GM23338 (cell line): ENCODE measurements at regions not wholly inside any gene's neighbourhood (a gene's known extent, or its start where the extent isn't known, plus 50 kb on each side); places are given as distances from the start of the nearest gene placed in this dataset.
"Not testable (repeated sequence)": the region's sequence is repeated elsewhere in the genome, so short reads cannot be mapped to it uniquely, and the experiment has no call there.

Experiments used
- ATAC-seq: fragments of 200-7000 bp; cut with Tn5 transposase; 3 replicates; pipeline ENCODE4 v1.9.1; 2020
- DNase-seq: peaks from one replicate; pipeline ENCODE4 v3.0.0-alpha.2; 2015; ENCODE audit warnings: low spot score
- H2AFZ ChIP-seq: fragments of 200-600 bp; sonication (generic); 2 replicates; pipeline ENCODE4 v1.8.0; 2016; ENCODE audit warnings: antibody characterized with exemption, mild to moderate bottlenecking, moderate library complexity
- H3F3A ChIP-seq: fragments of 200-600 bp; sonication (generic); replicated peaks from 2 replicates; pipeline ENCODE4 v1.8.0; 2017; ENCODE audit warnings: antibody characterized with exemption, mixed run types, low read depth
- H3K27ac ChIP-seq: fragments of 200-600 bp; sonication (generic); 2 replicates; pipeline ENCODE4 v1.6.1; 2016; ENCODE audit warnings: low read depth
- H3K27me3 ChIP-seq: fragments of 200-600 bp; sonication (generic); 2 replicates; pipeline ENCODE4 v1.8.0; 2016; ENCODE audit warnings: mild to moderate bottlenecking, mixed run types, moderate library complexity; ENCODE audit not compliant: insufficient read depth
- H3K36me3 ChIP-seq: fragments of 200-600 bp; sonication (generic); 2 replicates; pipeline ENCODE4 v1.8.0; 2016; ENCODE audit warnings: mild to moderate bottlenecking; ENCODE audit not compliant: insufficient read depth
- H3K4me1 ChIP-seq: fragments of 200-600 bp; sonication (generic); 2 replicates; pipeline ENCODE4 v1.8.0; 2016; ENCODE audit warnings: mild to moderate bottlenecking, moderate library complexity; ENCODE audit not compliant: insufficient read depth
- H3K4me2 ChIP-seq: fragments of 200-600 bp; sonication (generic); 2 replicates; pipeline ENCODE4 v1.7.1; 2017; ENCODE audit warnings: mixed run types
- H3K4me3 ChIP-seq: fragments of 200-600 bp; sonication (generic); 2 replicates; pipeline ENCODE4 v1.6.1; 2016; ENCODE audit warnings: mixed run types
- H3K79me2 ChIP-seq: fragments of 200-600 bp; sonication (generic); replicated peaks from 2 replicates; pipeline ENCODE4 v1.8.0; 2017; ENCODE audit warnings: mild to moderate bottlenecking; ENCODE audit not compliant: insufficient read depth
- H3K9me2 ChIP-seq: fragments of 200-600 bp; sonication (generic); 2 replicates; pipeline ENCODE4 v1.8.0; 2017; ENCODE audit not compliant: insufficient read depth
- H4K20me1 ChIP-seq: fragments of 200-600 bp; sonication (generic); replicated peaks from 2 replicates; pipeline ENCODE4 v1.8.0; 2017; ENCODE audit warnings: mild to moderate bottlenecking; ENCODE audit not compliant: insufficient read depth
- H3K27ac Mint-ChIP-seq: 2 replicates; pipeline ENCODE4 v1.8.0; 2020; ENCODE audit warnings: inconsistent platforms, mild to moderate bottlenecking, moderate library complexity, mixed read lengths
- H3K27me3 Mint-ChIP-seq: 3 replicates; pipeline ENCODE4 v1.8.0; 2022; ENCODE audit warnings: low read depth, mild to moderate bottlenecking, moderate library complexity, mixed read lengths, inconsistent platforms; ENCODE audit not compliant: insufficient read depth, poor library complexity
- H3K36me3 Mint-ChIP-seq: 3 replicates; pipeline ENCODE4 v1.8.0; 2021; ENCODE audit warnings: low read depth, mild to moderate bottlenecking, inconsistent platforms, moderate library complexity, mixed read lengths
- H3K4me1 Mint-ChIP-seq: 3 replicates; pipeline ENCODE4 v1.8.0; 2020; ENCODE audit warnings: mild to moderate bottlenecking, inconsistent platforms, mixed read lengths
- H3K4me3 Mint-ChIP-seq: 3 replicates; pipeline ENCODE4 v1.8.0; 2021; ENCODE audit warnings: moderate library complexity, mild to moderate bottlenecking, inconsistent platforms, mixed read lengths
- H3K9me3 Mint-ChIP-seq: 3 replicates; pipeline ENCODE4 v1.8.0; 2020; ENCODE audit warnings: moderate library complexity, mild to moderate bottlenecking, inconsistent platforms, mixed read lengths
- CREB1 ChIP-seq: fragments of 250-450 bp; sonication (Bioruptor Pico); IDR thresholded peaks from 2 replicates; pipeline ENCODE4 v1.5.0; 2020; ENCODE audit warnings: low read depth, mild to moderate bottlenecking, moderate library complexity
- CTCF ChIP-seq, 2 experiments: fragments of 200-600 bp in 1 of 2; sonication (generic) in 1 of 2; conservative IDR thresholded peaks; 2 replicates each; pipeline versions ENCODE4 v1.5.1 to v1.6.1; 2016 to 2017; ENCODE audit warnings: antibody characterized with exemption in 2 of 2, low read depth in 2 of 2, mild to moderate bottlenecking in 2 of 2, moderate library complexity in 1 of 2
- EZH2 ChIP-seq: fragments of 200-600 bp; sonication (generic); IDR thresholded peaks from one replicate; pipeline ENCODE4 v1.8.0; 2017; ENCODE audit warnings: antibody characterized with exemption, mild to moderate bottlenecking, low read depth; ENCODE audit not compliant: unreplicated experiment
- EZH2phosphoT487 ChIP-seq: fragments of 200-600 bp; sonication (generic); IDR thresholded peaks from one replicate; pipeline ENCODE4 v1.8.1; 2018; ENCODE audit warnings: antibody characterized with exemption; ENCODE audit not compliant: unreplicated experiment
- POLR2AphosphoS5 ChIP-seq: IDR thresholded peaks from 2 replicates; pipeline ENCODE4 v1.6.1; 2016; ENCODE audit warnings: antibody characterized with exemption, low read depth
- REST ChIP-seq: IDR thresholded peaks from one replicate; pipeline ENCODE4 v1.6.1; 2018; ENCODE audit warnings: antibody characterized with exemption; ENCODE audit not compliant: unreplicated experiment
- ZNF114 ChIP-seq: fragments of 250-450 bp; sonication (Bioruptor Pico); IDR thresholded peaks from 2 replicates; pipeline ENCODE4 v1.5.0; 2020; ENCODE audit warnings: mild to moderate bottlenecking, moderate library complexity
- ZNF331 ChIP-seq: fragments of 250-450 bp; sonication (Bioruptor Pico); IDR thresholded peaks from 2 replicates; pipeline ENCODE4 v1.5.0; 2020; ENCODE audit warnings: low read depth, mild to moderate bottlenecking, moderate library complexity
- TF ChIP-seq, protein P1 (sequence below): IDR thresholded peaks from 2 replicates; pipeline ENCODE4 v1.6.1; 2016; ENCODE audit warnings: antibody characterized with exemption
- TF ChIP-seq, protein P2 (sequence below): fragments of 250-450 bp; sonication (Bioruptor Pico); IDR thresholded peaks from 2 replicates; pipeline ENCODE4 v1.5.0; 2020; ENCODE audit warnings: mild to moderate bottlenecking, moderate library complexity

DNA sequence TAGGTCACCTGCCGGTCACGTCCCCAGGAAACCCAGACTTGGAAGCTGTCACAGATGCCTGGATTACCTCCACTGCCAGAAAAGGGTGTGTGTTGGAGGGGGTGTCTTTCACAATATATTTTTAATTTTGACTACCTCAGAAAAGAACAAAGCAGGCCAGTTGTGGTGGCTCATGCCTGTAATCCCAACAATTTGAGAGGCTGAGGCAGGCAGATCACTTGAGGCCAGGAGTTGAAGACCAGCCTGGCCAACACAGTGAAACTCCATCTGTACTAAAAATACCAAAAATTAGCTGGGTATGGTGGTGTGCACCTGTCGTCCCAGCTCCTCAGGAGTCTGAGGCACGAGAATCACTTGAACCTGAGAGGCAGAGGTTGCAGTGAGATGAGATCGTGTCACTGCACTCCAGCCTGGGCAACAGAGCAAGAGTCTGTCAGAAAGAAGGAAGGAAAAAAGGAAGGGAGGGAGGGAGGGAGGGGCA is 81.6 kb upstream of the FGF3 start:
- not testable (repeated sequence) for H3K4me2 ChIP-seq, H3K79me2 ChIP-seq, H2AFZ ChIP-seq, H3K27me3 ChIP-seq, H3K27ac ChIP-seq, ATAC-seq, H3K4me1 Mint-ChIP-seq, H3K4me1 ChIP-seq, H3K4me3 ChIP-seq, H3K27ac Mint-ChIP-seq, H3K4me3 Mint-ChIP-seq, DNase-seq, H3K36me3 Mint-ChIP-seq, H3K36me3 ChIP-seq, H3K9me2 ChIP-seq, H3K9me3 Mint-ChIP-seq, H4K20me1 ChIP-seq, H3F3A ChIP-seq, H3K27me3 Mint-ChIP-seq

DNA sequence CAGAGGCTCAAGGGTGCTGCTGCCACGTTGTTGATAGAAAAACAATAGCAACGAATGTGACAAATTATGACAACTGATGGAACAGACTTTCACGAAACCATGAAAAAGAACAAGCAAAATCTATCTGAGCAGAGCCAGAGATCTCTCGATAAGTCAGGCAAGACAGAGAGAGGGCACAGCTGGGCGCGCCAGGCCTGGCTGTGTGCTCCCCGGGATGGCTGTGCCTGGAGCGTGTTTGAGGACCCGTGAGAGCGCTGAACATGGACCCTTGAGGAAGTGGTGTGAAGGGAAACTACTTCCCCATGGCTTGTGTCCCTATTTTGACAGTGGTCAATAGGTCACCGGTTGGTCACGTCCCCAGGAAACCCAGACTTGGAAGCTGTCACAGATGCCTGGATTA is 83.1 kb upstream of the FGF3 start:
- no peak for ATAC-seq
- H3F3A ChIP-seq = no peaks in the 10 kb centered on the region
- no peak overlapping the region for H3K4me2 ChIP-seq
- H3K9me2 ChIP-seq = no peaks in the 10 kb centered on the region
- H2AFZ ChIP-seq = no peak overlapping the region
- Mint-ChIP-seq H3K9me3 (peaks cover 8% of the 10 kb centered on the region), H3K4me1 (peaks cover 2% of the 10 kb centered on the region; the same call in 1 of the 3 replicates), H3K27me3 (peaks cover 3% of the 10 kb centered on the region), H3K27ac (no peak overlapping the region), H3K4me3 (no peak overlapping the region), H3K36me3 (no peaks in the 10 kb centered on the region; the same call in 2 of the 3 replicates)
- no peak overlapping the region for H3K4me3 ChIP-seq
- no peaks in the 10 kb centered on the region for H3K27me3 ChIP-seq
- no peak for DNase-seq
- H3K36me3 ChIP-seq = no peaks in the 10 kb centered on the region
- no peaks in the 10 kb centered on the region for H3K79me2 ChIP-seq
- H3K4me1 ChIP-seq = no peaks in the 10 kb centered on the region
- no peak overlapping the region for H3K27ac ChIP-seq
- H4K20me1 ChIP-seq = no peaks in the 10 kb centered on the region
- TF ChIP-seq, protein P1, sequence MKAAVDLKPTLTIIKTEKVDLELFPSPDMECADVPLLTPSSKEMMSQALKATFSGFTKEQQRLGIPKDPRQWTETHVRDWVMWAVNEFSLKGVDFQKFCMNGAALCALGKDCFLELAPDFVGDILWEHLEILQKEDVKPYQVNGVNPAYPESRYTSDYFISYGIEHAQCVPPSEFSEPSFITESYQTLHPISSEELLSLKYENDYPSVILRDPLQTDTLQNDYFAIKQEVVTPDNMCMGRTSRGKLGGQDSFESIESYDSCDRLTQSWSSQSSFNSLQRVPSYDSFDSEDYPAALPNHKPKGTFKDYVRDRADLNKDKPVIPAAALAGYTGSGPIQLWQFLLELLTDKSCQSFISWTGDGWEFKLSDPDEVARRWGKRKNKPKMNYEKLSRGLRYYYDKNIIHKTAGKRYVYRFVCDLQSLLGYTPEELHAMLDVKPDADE = no peak
- no peak for TF ChIP-seq EZH2phosphoT487
- TF ChIP-seq REST = no peak
- TF ChIP-seq CREB1 (CRISPR knock-in tag) = no peak
- no peak for TF ChIP-seq POLR2AphosphoS5
- TF ChIP-seq ZNF114 = no peak
- no peak for TF ChIP-seq ZNF331 (CRISPR knock-in tag)
- TF ChIP-seq, protein P2, sequence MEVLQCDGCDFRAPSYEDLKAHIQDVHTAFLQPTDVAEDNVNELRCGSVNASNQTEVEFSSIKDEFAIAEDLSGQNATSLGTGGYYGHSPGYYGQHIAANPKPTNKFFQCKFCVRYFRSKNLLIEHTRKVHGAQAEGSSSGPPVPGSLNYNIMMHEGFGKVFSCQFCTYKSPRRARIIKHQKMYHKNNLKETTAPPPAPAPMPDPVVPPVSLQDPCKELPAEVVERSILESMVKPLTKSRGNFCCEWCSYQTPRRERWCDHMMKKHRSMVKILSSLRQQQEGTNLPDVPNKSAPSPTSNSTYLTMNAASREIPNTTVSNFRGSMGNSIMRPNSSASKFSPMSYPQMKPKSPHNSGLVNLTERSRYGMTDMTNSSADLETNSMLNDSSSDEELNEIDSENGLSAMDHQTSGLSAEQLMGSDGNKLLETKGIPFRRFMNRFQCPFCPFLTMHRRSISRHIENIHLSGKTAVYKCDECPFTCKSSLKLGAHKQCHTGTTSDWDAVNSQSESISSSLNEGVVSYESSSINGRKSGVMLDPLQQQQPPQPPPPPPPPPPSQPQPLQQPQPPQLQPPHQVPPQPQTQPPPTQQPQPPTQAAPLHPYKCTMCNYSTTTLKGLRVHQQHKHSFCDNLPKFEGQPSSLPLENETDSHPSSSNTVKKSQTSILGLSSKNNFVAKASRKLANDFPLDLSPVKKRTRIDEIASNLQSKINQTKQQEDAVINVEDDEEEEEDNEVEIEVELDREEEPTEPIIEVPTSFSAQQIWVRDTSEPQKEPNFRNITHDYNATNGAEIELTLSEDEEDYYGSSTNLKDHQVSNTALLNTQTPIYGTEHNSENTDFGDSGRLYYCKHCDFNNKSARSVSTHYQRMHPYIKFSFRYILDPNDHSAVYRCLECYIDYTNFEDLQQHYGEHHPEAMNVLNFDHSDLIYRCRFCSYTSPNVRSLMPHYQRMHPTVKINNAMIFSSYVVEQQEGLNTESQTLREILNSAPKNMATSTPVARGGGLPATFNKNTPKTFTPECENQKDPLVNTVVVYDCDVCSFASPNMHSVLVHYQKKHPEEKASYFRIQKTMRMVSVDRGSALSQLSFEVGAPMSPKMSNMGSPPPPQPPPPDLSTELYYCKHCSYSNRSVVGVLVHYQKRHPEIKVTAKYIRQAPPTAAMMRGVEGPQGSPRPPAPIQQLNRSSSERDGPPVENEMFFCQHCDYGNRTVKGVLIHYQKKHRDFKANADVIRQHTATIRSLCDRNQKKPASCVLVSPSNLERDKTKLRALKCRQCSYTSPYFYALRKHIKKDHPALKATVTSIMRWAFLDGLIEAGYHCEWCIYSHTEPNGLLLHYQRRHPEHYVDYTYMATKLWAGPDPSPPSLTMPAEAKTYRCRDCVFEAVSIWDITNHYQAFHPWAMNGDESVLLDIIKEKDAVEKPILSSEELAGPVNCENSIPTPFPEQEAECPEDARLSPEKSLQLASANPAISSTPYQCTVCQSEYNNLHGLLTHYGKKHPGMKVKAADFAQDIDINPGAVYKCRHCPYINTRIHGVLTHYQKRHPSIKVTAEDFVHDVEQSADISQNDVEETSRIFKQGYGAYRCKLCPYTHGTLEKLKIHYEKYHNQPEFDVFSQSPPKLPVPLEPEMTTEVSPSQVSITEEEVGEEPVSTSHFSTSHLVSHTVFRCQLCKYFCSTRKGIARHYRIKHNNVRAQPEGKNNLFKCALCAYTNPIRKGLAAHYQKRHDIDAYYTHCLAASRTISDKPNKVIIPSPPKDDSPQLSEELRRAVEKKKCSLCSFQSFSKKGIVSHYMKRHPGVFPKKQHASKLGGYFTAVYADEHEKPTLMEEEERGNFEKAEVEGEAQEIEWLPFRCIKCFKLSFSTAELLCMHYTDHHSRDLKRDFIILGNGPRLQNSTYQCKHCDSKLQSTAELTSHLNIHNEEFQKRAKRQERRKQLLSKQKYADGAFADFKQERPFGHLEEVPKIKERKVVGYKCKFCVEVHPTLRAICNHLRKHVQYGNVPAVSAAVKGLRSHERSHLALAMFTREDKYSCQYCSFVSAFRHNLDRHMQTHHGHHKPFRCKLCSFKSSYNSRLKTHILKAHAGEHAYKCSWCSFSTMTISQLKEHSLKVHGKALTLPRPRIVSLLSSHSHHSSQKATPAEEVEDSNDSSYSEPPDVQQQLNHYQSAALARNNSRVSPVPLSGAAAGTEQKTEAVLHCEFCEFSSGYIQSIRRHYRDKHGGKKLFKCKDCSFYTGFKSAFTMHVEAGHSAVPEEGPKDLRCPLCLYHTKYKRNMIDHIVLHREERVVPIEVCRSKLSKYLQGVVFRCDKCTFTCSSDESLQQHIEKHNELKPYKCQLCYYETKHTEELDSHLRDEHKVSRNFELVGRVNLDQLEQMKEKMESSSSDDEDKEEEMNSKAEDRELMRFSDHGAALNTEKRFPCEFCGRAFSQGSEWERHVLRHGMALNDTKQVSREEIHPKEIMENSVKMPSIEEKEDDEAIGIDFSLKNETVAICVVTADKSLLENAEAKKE (CRISPR knock-in tag) = no peak
- no peak for TF ChIP-seq EZH2
- TF ChIP-seq CTCF (conservative IDR thresholded peaks at IDR 0.05; ENCODE audit: low read depth in 2 of 2) = no peak
